ENCODE measurements at regions not wholly inside any gene's neighbourhood (a gene's known extent, or its start where the extent isn't known, plus 50 kb on each side); places are given as distances from the start of the nearest gene placed in this dataset.

GRCh38 chr2:62423883-62424458 is 82.0 kb downstream of the TMEM17 start:
- DNase-seq (ENCODE audit: extremely low read depth, insufficient read length): no peak
- Histone ChIP-seq H3K27me3 (replicated peaks; ENCODE audit: control insufficient read depth, insufficient read depth, low read length) (no peaks in the 10 kb centered on the region), H3K36me3 (ENCODE audit: control insufficient read depth, insufficient read depth, low read length) (no peaks in the 10 kb centered on the region), H3K4me3 (replicated peaks; ENCODE audit: low read depth, low read length) (no peak overlapping the region)
- no peak for TF ChIP-seq CTCF (IDR thresholded peaks at IDR 0.05; ENCODE audit: insufficient read depth, low read length, poor library complexity, severe bottlenecking)

GRCh38 chr2:62423235-62423634 is 82.8 kb downstream of the TMEM17 start:
- TF ChIP-seq CTCF (IDR thresholded peaks at IDR 0.05; ENCODE audit: insufficient read depth, low read length, poor library complexity, severe bottlenecking): no peak
- DNase-seq (ENCODE audit: extremely low read depth, insufficient read length): no peak
- Histone ChIP-seq H3K27me3 (replicated peaks; ENCODE audit: control insufficient read depth, insufficient read depth, low read length) (no peaks in the 10 kb centered on the region), H3K36me3 (ENCODE audit: control insufficient read depth, insufficient read depth, low read length) (no peaks in the 10 kb centered on the region), H3K4me3 (replicated peaks; ENCODE audit: low read depth, low read length) (no peak overlapping the region)

GRCh38 chr2:62415518-62415917 is 90.5 kb downstream of the TMEM17 start:
- Histone ChIP-seq H3K4me3 (replicated peaks; ENCODE audit: low read depth, low read length) (no peak overlapping the region), H3K27me3 (replicated peaks; ENCODE audit: control insufficient read depth, insufficient read depth, low read length) (no peaks in the 10 kb centered on the region), H3K36me3 (ENCODE audit: control insufficient read depth, insufficient read depth, low read length) (no peaks in the 10 kb centered on the region)
- DNase-seq (ENCODE audit: extremely low read depth, insufficient read length): no peak
- TF ChIP-seq CTCF (IDR thresholded peaks at IDR 0.05; ENCODE audit: insufficient read depth, low read length, poor library complexity, severe bottlenecking): no peak

GRCh38 chr2:62415019-62415431 is 91.0 kb downstream of the TMEM17 start:
- H3K36me3 ChIP-seq (ENCODE audit: control insufficient read depth, insufficient read depth, low read length): no peaks in the 10 kb centered on the region
- peak overlapping the region; percentile 19; the same call in 1 of the 2 replicates for H3K4me3 ChIP-seq (replicated peaks; ENCODE audit: low read depth, low read length)
- no peaks in the 10 kb centered on the region for H3K27me3 ChIP-seq (replicated peaks; ENCODE audit: control insufficient read depth, insufficient read depth, low read length)
- DNase-seq (ENCODE audit: extremely low read depth, insufficient read length): peak; percentile 54
- no peak for TF ChIP-seq CTCF (IDR thresholded peaks at IDR 0.05; ENCODE audit: insufficient read depth, low read length, poor library complexity, severe bottlenecking)

- no peaks in the 10 kb centered on the region for H3K36me3 ChIP-seq (ENCODE audit: control insufficient read depth, insufficient read depth, low read length)
- no peaks in the 10 kb centered on the region for H3K27me3 ChIP-seq (replicated peaks; ENCODE audit: control insufficient read depth, insufficient read depth, low read length)
- no peak for TF ChIP-seq CTCF (IDR thresholded peaks at IDR 0.05; ENCODE audit: insufficient read depth, low read length, poor library complexity, severe bottlenecking)
- H3K4me3 ChIP-seq (replicated peaks; ENCODE audit: low read depth, low read length): no peak overlapping the region
- DNase-seq (ENCODE audit: extremely low read depth, insufficient read length): no peak
These were observed 92.8 kb downstream of the TMEM17 start for GRCh38 chr2:62413116-62413663.

GRCh38 chr2:62412347-62412742 is 93.7 kb downstream of the TMEM17 start:
- no peak for DNase-seq (ENCODE audit: extremely low read depth, insufficient read length)
- peak; percentile 0 for TF ChIP-seq CTCF (IDR thresholded peaks at IDR 0.05; ENCODE audit: insufficient read depth, low read length, poor library complexity, severe bottlenecking)
- Histone ChIP-seq H3K27me3 (replicated peaks; ENCODE audit: control insufficient read depth, insufficient read depth, low read length) (no peaks in the 10 kb centered on the region), H3K4me3 (replicated peaks; ENCODE audit: low read depth, low read length) (no peak overlapping the region), H3K36me3 (ENCODE audit: control insufficient read depth, insufficient read depth, low read length) (no peaks in the 10 kb centered on the region)

All from GM06990 (cell line).